Head of caudate nucleus (tissue), 42 donors: ENCODE measurements at regions not wholly inside any gene's neighbourhood (a gene's known extent, or its start where the extent isn't known, plus 50 kb on each side); places are given as distances from the start of the nearest gene placed in this dataset.

Experiments
- DNase-seq, 42 donors: peaks; one replicate each; pipeline versions ENCODE4 v3.0.0 to v3.0.0-alpha.2; 2020 to 2021; ENCODE audit warnings: mixed read lengths in 7 of 42
- intact Hi-C: fragments of 100-400 bp; cut with DNase I; formaldehyde crosslinking; loops from one replicate; pipeline ENCODE4 v1.15.0; 2022

GRCh38 chr6:114404339-114404955, 61.6 kb upstream of the HS3ST5 start:
- intact Hi-C loops: no loop called here

DNA sequence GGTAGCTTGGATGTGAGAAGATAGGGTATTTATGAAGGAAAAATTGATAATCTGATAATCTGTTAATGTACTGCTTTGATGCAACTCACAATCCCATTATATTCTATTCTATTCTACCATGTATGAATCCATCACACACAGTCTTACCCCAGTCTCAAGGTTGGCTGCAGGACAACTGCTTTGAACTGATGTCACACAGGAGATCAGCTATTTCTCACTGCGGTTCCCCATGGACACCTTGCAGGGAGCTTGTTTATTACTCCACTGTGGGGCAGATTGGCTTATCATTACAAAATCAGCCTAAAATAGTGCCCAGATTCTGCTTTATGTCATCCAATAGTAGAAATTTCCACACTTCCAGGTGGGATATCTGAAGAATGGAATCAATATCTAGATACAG, 61.0 kb upstream of the HS3ST5 start:
- intact Hi-C loops: no loop called here
- no peak for DNase-seq

More at GRCh38 chr6:114404339-114404955, 61.6 kb upstream of the HS3ST5 start:
- DNase-seq: no peak

GRCh38 chr6:114398481-114398880, 55.7 kb upstream of the HS3ST5 start:
- DNase-seq: no peak
- intact Hi-C loops: no loop called here
